ENCODE measurements at regions not wholly inside any gene's neighbourhood (a gene's known extent, or its start where the extent isn't known, plus 50 kb on each side); places are given as distances from the start of the nearest gene placed in this dataset.

DNA sequence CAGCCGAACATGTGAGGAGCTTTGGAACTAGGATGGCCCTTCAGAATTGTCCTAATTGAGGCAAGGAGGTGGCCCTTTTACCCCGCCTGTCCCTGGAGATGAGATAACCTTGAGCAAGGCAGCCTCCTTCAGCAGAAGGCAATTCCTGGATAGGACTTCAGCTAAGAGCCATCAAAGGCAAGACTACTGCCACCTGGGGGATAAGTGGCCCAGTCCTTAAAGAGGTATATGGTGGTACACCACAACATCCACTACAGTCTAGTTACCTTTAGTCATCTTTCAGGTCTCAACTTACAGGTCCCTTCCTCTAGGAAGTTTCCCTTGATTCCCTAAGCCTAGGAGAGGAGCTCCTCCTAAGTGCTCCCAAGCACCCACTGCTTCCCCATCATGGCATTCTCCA, 204.2 kb upstream of the CDKN3 start:
- TF ChIP-seq CTCF (IDR thresholded peaks at IDR 0.05) = no peak
- no peak for TF ChIP-seq POLR2A (IDR thresholded peaks at IDR 0.05)

Data from right lobe of liver (tissue), 4 donors.